OCI-LY1 (cell line): ENCODE measurements at regions not wholly inside any gene's neighbourhood (a gene's known extent, or its start where the extent isn't known, plus 50 kb on each side); places are given as distances from the start of the nearest gene placed in this dataset.

Experiments used
- H2AFZ ChIP-seq: fragments of 200-600 bp; sonication (generic), shearing (Covaris generic); 2 replicates; pipeline ENCODE4 v1.6.0; 2014; ENCODE audit warnings: antibody characterized with exemption, mild to moderate bottlenecking, low read length
- H3F3A ChIP-seq: fragments of 200-600 bp; sonication (generic), shearing (Covaris generic); 2 replicates; pipeline ENCODE4 v1.6.0; 2014; ENCODE audit warnings: mild to moderate bottlenecking, antibody characterized with exemption, low read length, moderate library complexity; ENCODE audit not compliant: insufficient read depth
- H3K27ac ChIP-seq: fragments of 200-600 bp; sonication (generic); 2 replicates; pipeline ENCODE4 v1.5.1; 2014; ENCODE audit warnings: low read length, mixed run types, mild to moderate bottlenecking, low read depth; ENCODE audit not compliant: poor library complexity, severe bottlenecking
- H3K27me3 ChIP-seq: fragments of 200-600 bp; sonication (generic); 2 replicates; pipeline ENCODE4 v1.6.0; 2014; ENCODE audit warnings: antibody characterized with exemption, mild to moderate bottlenecking, low read length, moderate library complexity; ENCODE audit not compliant: insufficient read depth
- H3K36me3 ChIP-seq: fragments of 200-600 bp; sonication (generic); 2 replicates; pipeline ENCODE4 v1.6.1; 2014; ENCODE audit warnings: mild to moderate bottlenecking, antibody characterized with exemption, low read length, moderate library complexity, mixed read lengths; ENCODE audit not compliant: insufficient read depth
- H3K4me1 ChIP-seq: fragments of 200-600 bp; sonication (generic); 2 replicates; pipeline ENCODE4 v1.5.1; 2014; ENCODE audit warnings: mild to moderate bottlenecking, low read length, moderate library complexity; ENCODE audit not compliant: insufficient read depth, severe bottlenecking
- H3K4me2 ChIP-seq: fragments of 200-600 bp; sonication (generic), shearing (Covaris generic); 2 replicates; pipeline ENCODE4 v1.6.1; 2014; ENCODE audit warnings: low read length
- H3K4me3 ChIP-seq: fragments of 200-600 bp; sonication (generic); 2 replicates; pipeline ENCODE4 v1.5.1; 2014; ENCODE audit warnings: low read length, low read depth, mild to moderate bottlenecking, mixed read lengths; ENCODE audit not compliant: poor library complexity, severe bottlenecking
- H3K79me2 ChIP-seq: fragments of 200-600 bp; shearing (Covaris generic); 2 replicates; pipeline ENCODE4 v1.6.1; 2016; ENCODE audit warnings: mixed run types, low read length, mixed read lengths; ENCODE audit not compliant: insufficient read depth
- H3K9ac ChIP-seq: fragments of 200-600 bp; sonication (generic), shearing (Covaris generic); 2 replicates; pipeline ENCODE4 v1.6.1; 2014; ENCODE audit warnings: mild to moderate bottlenecking, low read length, mixed read lengths
- H3K9me2 ChIP-seq: fragments of 200-600 bp; sonication (generic), shearing (Covaris generic); 2 replicates; pipeline ENCODE4 v1.6.1; 2014; ENCODE audit warnings: low read depth, mild to moderate bottlenecking, low read length, mixed read lengths
- H3K9me3 ChIP-seq: fragments of 200-600 bp; shearing (Covaris generic); 2 replicates; pipeline ENCODE4 v1.6.1; 2014; ENCODE audit warnings: low read length, mixed read lengths
- H4K20me1 ChIP-seq: fragments of 200-600 bp; sonication (generic), shearing (Covaris generic); 2 replicates; pipeline ENCODE4 v1.6.0; 2016; ENCODE audit warnings: mild to moderate bottlenecking, low read length; ENCODE audit not compliant: insufficient read depth
- EZH2 ChIP-seq: fragments of 200-600 bp; sonication (generic), shearing (Covaris generic); IDR thresholded peaks from 2 replicates; pipeline ENCODE4 v1.8.0; 2017; ENCODE audit warnings: borderline replicate concordance, mixed run types, mild to moderate bottlenecking, antibody characterized with exemption, low read length, moderate library complexity, mixed read lengths
- TF ChIP-seq, protein P1 (sequence below): fragments of 200-600 bp; sonication (generic), shearing (Covaris generic); IDR thresholded peaks from 2 replicates; pipeline ENCODE4 v1.5.1; 2017; ENCODE audit warnings: mild to moderate bottlenecking, antibody characterized with exemption, low read length, moderate library complexity, mixed read lengths

DNA sequence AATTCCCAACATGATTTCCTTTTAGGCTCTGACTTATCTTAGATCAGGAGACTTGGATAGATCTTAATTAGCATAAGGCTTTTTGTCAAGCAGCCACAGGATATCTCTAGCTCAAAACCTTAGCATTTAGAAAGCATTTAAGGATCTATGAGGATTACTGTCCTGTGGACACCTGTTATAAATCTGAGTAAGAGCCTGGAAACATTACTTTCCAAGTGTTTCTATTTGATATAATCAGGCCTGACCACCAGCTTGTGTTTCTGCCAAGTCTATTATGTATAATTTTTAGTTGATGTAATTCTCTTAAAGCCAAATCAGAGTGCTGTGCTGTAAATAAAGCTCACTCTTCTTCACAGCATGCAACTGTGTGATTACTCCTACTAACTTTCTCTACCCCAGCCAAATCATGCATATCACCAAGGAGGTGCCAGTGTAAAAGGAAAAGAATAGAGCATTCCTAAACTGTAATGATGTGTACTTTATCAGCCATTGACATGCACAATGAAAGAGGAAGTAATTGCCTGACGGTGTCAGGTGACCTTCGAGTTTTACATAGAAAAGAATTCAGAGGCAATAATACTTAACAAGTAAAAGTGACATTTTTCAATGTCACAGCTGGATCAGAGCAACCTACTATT is 309.9 kb upstream of the PRMT6 start:
- Histone ChIP-seq H3K4me2 (no peak overlapping the region), H3K27ac (no peak overlapping the region), H3F3A (no peaks in the 10 kb centered on the region), H2AFZ (no peak overlapping the region), H3K79me2 (no peaks in the 10 kb centered on the region), H4K20me1 (no peaks in the 10 kb centered on the region), H3K4me3 (no peak overlapping the region), H3K9me3 (no peaks in the 10 kb centered on the region), H3K27me3 (no peaks in the 10 kb centered on the region), H3K9ac (no peak overlapping the region), H3K36me3 (no peaks in the 10 kb centered on the region), H3K4me1 (no peaks in the 10 kb centered on the region), H3K9me2 (no peaks in the 10 kb centered on the region)
- TF ChIP-seq EZH2 = no peak
- TF ChIP-seq, protein P1, sequence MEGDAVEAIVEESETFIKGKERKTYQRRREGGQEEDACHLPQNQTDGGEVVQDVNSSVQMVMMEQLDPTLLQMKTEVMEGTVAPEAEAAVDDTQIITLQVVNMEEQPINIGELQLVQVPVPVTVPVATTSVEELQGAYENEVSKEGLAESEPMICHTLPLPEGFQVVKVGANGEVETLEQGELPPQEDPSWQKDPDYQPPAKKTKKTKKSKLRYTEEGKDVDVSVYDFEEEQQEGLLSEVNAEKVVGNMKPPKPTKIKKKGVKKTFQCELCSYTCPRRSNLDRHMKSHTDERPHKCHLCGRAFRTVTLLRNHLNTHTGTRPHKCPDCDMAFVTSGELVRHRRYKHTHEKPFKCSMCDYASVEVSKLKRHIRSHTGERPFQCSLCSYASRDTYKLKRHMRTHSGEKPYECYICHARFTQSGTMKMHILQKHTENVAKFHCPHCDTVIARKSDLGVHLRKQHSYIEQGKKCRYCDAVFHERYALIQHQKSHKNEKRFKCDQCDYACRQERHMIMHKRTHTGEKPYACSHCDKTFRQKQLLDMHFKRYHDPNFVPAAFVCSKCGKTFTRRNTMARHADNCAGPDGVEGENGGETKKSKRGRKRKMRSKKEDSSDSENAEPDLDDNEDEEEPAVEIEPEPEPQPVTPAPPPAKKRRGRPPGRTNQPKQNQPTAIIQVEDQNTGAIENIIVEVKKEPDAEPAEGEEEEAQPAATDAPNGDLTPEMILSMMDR = no peak

DNA sequence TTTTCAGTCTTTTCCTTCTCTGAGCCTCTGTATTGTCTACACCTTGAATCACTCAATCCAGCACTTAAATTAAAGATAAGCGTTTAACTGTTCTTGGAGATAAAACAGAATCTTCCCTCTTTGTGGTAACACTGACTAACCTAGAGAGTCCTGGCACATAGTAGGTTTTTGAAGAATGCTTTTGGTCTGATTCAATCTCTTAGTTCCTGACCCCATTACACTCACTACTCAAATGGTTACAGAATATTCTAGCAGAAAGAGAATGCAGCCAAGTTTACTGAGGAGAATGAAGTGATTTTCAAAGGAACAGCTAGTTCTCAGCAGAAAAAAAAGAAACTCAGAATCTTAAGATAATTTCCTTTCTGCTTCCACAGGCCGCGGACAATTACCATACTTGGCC is 309.2 kb upstream of the PRMT6 start:
- Histone ChIP-seq H3K4me2 (no peak overlapping the region), H3K4me3 (no peak overlapping the region), H3K9me3 (no peaks in the 10 kb centered on the region), H3K27me3 (no peaks in the 10 kb centered on the region), H3F3A (no peaks in the 10 kb centered on the region), H2AFZ (no peak overlapping the region), H3K79me2 (no peaks in the 10 kb centered on the region), H3K9ac (no peak overlapping the region), H3K36me3 (no peaks in the 10 kb centered on the region), H3K4me1 (no peaks in the 10 kb centered on the region), H4K20me1 (no peaks in the 10 kb centered on the region), H3K27ac (no peak overlapping the region), H3K9me2 (no peaks in the 10 kb centered on the region)
- no peak for TF ChIP-seq EZH2
- TF ChIP-seq, protein P1 = no peak

DNA sequence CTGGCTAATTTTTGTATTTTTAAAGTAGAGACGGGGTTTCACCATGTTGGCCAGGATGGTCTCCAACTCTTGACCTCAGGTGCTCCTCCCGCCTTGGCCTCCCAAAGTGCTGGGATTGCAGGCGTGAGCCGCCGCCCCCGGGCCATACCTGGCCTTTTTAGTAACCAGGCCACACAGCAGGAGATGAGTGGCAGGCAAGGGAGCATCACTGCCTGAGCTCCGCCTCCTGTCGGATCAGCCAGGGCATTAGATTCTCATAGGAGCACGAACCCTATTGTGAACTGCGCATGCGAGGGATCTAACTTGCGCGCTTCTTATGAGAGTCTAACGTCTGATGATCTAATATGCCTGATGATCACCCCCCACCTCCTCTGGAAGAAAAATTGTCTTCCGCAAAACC is 308.7 kb upstream of the PRMT6 start:
- Histone ChIP-seq H3K27me3 (no peaks in the 10 kb centered on the region), H3K27ac (no peak overlapping the region), H4K20me1 (no peaks in the 10 kb centered on the region), H3K4me1 (no peaks in the 10 kb centered on the region), H3K36me3 (no peaks in the 10 kb centered on the region), H3K79me2 (no peaks in the 10 kb centered on the region), H3K4me3 (no peak overlapping the region), H3K9me3 (no peaks in the 10 kb centered on the region), H3F3A (no peaks in the 10 kb centered on the region), H3K4me2 (no peak overlapping the region), H3K9ac (no peak overlapping the region), H3K9me2 (no peaks in the 10 kb centered on the region), H2AFZ (no peak overlapping the region)
- TF ChIP-seq EZH2 = no peak
- TF ChIP-seq, protein P1 = no peak
